PFSK-1 (cell line): ENCODE measurements at regions not wholly inside any gene's neighbourhood (a gene's known extent, or its start where the extent isn't known, plus 50 kb on each side); places are given as distances from the start of the nearest gene placed in this dataset.

Experiments used
- FOXP2 ChIP-seq: optimal IDR thresholded peaks from 2 replicates; pipeline ENCODE3; 2011; ENCODE audit warnings: borderline replicate concordance, control low read depth, inconsistent platforms; ENCODE audit not compliant: insufficient read depth; ENCODE audit errors: extremely low read length, extremely low read depth
- POLR2AphosphoS5 ChIP-seq: IDR thresholded peaks from 2 replicates; pipeline ENCODE4 v1.6.1; 2012; ENCODE audit warnings: low read depth, mild to moderate bottlenecking, control low read depth, low read length, moderate library complexity
- SIN3A ChIP-seq: IDR thresholded peaks from 2 replicates; pipeline ENCODE4 v1.6.1; 2012; ENCODE audit warnings: mild to moderate bottlenecking, low read length, moderate library complexity, borderline replicate concordance; ENCODE audit not compliant: insufficient read depth
- TAF1 ChIP-seq: IDR thresholded peaks from 2 replicates; pipeline ENCODE4 v1.6.1; 2012; ENCODE audit warnings: low read length, control low read depth, borderline replicate concordance; ENCODE audit not compliant: insufficient read depth
- TF ChIP-seq, protein P1 (sequence below), 2 experiments: IDR thresholded peaks; 2 replicates each; pipeline versions ENCODE4 v1.6.1 to v1.8.0; 2011 to 2012; ENCODE audit warnings: low read depth in 2 of 2, low read length in 2 of 2, control low read depth in 1 of 2, inconsistent platforms in 1 of 2, mild to moderate bottlenecking in 1 of 2, moderate library complexity in 1 of 2; ENCODE audit not compliant: insufficient read depth in 1 of 2

DNA sequence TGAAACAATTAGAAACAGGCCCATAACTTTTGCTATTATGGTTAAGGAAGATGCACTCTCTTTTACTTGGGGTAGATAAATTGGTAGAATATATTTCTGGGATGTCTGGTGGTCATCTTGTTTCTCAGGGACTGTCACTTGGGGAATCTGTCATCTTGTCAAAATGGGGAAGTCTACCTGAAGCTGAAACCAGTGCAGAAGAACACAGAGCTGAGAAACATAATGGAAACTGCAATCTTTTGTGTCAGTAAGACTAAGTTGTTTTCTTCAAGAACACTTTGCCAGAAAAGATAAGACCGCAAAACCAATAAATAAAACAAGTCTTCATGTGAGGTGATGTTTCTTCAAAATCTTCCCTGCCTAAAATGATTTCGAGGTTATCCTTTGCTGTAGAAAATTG lies 92.0 kb downstream of the NAA11 start:
- TF ChIP-seq, protein P1, sequence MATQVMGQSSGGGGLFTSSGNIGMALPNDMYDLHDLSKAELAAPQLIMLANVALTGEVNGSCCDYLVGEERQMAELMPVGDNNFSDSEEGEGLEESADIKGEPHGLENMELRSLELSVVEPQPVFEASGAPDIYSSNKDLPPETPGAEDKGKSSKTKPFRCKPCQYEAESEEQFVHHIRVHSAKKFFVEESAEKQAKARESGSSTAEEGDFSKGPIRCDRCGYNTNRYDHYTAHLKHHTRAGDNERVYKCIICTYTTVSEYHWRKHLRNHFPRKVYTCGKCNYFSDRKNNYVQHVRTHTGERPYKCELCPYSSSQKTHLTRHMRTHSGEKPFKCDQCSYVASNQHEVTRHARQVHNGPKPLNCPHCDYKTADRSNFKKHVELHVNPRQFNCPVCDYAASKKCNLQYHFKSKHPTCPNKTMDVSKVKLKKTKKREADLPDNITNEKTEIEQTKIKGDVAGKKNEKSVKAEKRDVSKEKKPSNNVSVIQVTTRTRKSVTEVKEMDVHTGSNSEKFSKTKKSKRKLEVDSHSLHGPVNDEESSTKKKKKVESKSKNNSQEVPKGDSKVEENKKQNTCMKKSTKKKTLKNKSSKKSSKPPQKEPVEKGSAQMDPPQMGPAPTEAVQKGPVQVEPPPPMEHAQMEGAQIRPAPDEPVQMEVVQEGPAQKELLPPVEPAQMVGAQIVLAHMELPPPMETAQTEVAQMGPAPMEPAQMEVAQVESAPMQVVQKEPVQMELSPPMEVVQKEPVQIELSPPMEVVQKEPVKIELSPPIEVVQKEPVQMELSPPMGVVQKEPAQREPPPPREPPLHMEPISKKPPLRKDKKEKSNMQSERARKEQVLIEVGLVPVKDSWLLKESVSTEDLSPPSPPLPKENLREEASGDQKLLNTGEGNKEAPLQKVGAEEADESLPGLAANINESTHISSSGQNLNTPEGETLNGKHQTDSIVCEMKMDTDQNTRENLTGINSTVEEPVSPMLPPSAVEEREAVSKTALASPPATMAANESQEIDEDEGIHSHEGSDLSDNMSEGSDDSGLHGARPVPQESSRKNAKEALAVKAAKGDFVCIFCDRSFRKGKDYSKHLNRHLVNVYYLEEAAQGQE (IDR thresholded peaks at IDR 0.05; ENCODE audit: insufficient read depth in 1 of 2, low read depth in 2 of 2, low read length in 2 of 2) = no peak
- TF ChIP-seq TAF1 = no peak
- TF ChIP-seq FOXP2 = no peak
- no peak for TF ChIP-seq SIN3A
- TF ChIP-seq POLR2AphosphoS5 = no peak

DNA sequence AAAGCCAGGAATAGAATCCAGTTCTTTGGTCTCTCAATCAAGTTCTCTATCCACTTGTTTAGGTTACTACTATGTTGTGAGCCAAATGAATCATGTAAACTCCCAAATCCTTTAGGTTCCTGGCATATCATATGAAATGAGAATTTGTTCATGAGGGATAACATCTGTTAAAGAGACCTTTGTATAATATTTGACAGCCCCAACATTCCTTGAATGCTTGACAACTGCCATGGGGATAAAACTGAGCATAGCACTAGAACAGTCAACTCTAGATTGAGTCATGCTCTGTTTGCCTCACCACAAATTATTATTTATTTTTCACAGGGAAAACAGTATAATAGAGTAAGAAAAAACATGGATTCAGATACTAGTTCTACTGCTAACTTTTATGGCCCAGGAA lies 93.3 kb downstream of the NAA11 start:
- no peak for TF ChIP-seq FOXP2
- TF ChIP-seq POLR2AphosphoS5 = no peak
- no peak for TF ChIP-seq TAF1
- TF ChIP-seq SIN3A = no peak
- TF ChIP-seq, protein P1 (IDR thresholded peaks at IDR 0.05; ENCODE audit: insufficient read depth in 1 of 2, low read depth in 2 of 2, low read length in 2 of 2) = no peak

DNA sequence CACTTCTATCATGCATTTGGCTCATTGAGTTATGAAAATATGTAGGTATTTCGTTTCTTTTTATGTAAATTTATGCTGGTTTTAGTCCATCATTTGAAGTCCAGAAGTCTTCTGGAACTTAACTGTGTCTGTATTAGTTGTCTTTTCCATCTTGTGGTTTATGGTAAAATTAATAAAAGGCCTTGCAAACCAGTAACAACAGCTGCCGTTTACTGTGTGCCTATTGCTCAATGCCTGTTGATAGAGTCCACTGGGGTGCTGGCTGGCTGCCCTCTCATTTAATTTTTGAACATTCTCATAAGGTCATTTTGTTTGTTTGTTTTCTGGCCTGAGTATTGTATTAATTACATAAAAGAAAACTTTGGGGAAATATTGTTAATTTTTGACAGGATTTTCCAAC lies 98.0 kb downstream of the NAA11 start:
- TF ChIP-seq FOXP2 (no peak), TAF1 (no peak), SIN3A (no peak), POLR2AphosphoS5 (no peak)
- TF ChIP-seq, protein P1 (IDR thresholded peaks at IDR 0.05; ENCODE audit: insufficient read depth in 1 of 2, low read depth in 2 of 2, low read length in 2 of 2) = no peak

DNA sequence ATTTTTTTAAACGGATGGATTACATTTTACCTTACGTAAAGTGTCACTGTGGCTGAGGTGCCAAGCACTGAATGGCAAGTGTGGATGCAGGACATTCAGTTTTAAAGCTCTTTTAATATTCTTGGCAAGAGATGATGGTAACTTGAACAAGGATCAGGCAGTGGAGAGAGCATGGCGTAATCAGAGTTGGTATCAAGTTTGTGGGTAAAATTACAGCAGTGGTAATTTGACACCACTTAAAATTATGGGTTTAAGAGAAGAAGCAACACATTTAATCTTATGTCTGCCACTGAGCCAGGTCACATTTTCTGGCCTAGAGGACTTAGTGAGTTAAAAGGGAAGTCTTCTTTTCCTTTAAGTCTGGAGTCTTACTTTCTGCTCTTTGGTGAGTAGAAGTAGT lies 100.5 kb downstream of the NAA11 start:
- TF ChIP-seq TAF1 (no peak), FOXP2 (no peak), SIN3A (no peak), POLR2AphosphoS5 (no peak)
- TF ChIP-seq, protein P1 (IDR thresholded peaks at IDR 0.05; ENCODE audit: insufficient read depth in 1 of 2, low read depth in 2 of 2, low read length in 2 of 2) = no peak

DNA sequence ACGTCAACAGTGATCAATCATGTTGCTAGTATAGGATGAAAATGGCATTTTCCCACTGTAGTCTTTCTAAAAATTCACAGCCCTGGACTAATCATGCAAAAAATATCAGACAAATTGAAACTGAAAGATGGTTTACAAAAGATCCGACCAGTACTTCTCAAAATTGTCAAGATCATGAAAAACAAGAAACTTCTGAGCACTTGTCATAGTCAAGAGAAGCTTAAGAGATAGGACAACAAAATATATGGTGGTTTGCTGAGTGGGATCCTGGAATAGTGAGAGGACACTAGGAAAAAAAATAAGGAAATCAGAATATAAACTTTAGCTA lies 101.1 kb downstream of the NAA11 start:
- TF ChIP-seq FOXP2 (no peak), TAF1 (no peak)
